GM06990 (cell line): ENCODE measurements at regions not wholly inside any gene's neighbourhood (a gene's known extent, or its start where the extent isn't known, plus 50 kb on each side); places are given as distances from the start of the nearest gene placed in this dataset.

Source experiments
- DNase-seq: peaks from one replicate; pipeline ENCODE4 v3.0.0-alpha.2; 2011; ENCODE audit not compliant: insufficient read length; ENCODE audit errors: extremely low read depth
- H3K27me3 ChIP-seq: replicated peaks from 2 replicates; pipeline ENCODE4 v1.6.0; 2011; ENCODE audit warnings: low read length; ENCODE audit not compliant: control insufficient read depth, insufficient read depth
- H3K36me3 ChIP-seq: 2 replicates; pipeline ENCODE4 v1.5.1; 2011; ENCODE audit warnings: low read length; ENCODE audit not compliant: control insufficient read depth, insufficient read depth
- H3K4me3 ChIP-seq: replicated peaks from 2 replicates; pipeline ENCODE4 v1.5.1; 2011; ENCODE audit warnings: low read depth, mild to moderate bottlenecking, control low read depth, low read length
- CTCF ChIP-seq: IDR thresholded peaks from 2 replicates; pipeline ENCODE4 v1.5.1; 2011; ENCODE audit warnings: low read length, control low read depth, mild to moderate bottlenecking, inconsistent platforms; ENCODE audit not compliant: insufficient read depth, poor library complexity, severe bottlenecking

DNA sequence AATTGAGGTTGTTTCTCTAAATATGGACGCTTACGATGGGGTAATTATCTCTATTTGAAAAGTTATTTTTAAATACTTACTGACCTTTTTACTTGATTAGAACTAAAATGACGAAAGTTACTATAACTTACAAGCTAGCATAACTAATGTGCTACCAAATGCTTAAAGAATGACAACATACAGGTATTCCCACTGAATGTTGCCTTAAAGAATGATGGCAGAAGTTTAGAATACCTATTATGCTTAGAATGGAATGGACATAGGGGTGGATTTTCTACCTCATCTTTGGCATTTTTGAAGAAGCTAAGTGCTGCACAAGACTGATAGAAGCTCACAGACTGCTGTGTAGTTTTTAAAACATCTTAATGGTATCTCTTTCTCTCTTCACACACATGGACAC is 284.8 kb downstream of the THBS2 start:
- DNase-seq: no peak
- no peak overlapping the region for H3K4me3 ChIP-seq
- H3K27me3 ChIP-seq: no peaks in the 10 kb centered on the region
- no peak for TF ChIP-seq CTCF
- no peaks in the 10 kb centered on the region for H3K36me3 ChIP-seq

DNA sequence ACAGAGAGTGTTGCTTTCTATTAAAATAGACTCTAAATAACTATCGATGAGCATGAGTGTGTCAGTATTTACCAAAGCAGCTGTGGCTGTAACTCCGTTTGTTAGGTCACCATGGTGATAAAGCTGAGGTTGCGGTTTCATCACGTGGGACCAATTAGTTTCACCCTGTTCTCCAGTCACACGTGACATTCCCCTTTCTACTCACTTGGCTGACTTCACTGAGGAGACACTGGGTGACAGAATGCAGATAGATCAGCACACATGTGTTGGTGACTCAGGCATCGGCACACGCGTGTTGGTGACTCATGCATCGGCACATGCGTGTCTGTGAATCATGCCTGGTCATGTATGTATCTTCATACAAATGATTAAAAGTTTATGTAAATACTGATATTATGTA is 285.4 kb downstream of the THBS2 start:
- no peaks in the 10 kb centered on the region for H3K27me3 ChIP-seq
- DNase-seq: no peak
- no peak for TF ChIP-seq CTCF
- H3K4me3 ChIP-seq: no peak overlapping the region
- no peaks in the 10 kb centered on the region for H3K36me3 ChIP-seq

GRCh38 chr6:168967281-168967925 is 286.2 kb downstream of the THBS2 start:
- no peak for DNase-seq
- no peaks in the 10 kb centered on the region for H3K27me3 ChIP-seq
- no peak for TF ChIP-seq CTCF
- no peak overlapping the region for H3K4me3 ChIP-seq
- H3K36me3 ChIP-seq: no peaks in the 10 kb centered on the region

GRCh38 chr6:168964138-168964835 is 289.4 kb downstream of the THBS2 start:
- H3K4me3 ChIP-seq: no peak overlapping the region
- TF ChIP-seq CTCF: no peak
- no peaks in the 10 kb centered on the region for H3K27me3 ChIP-seq
- H3K36me3 ChIP-seq: no peaks in the 10 kb centered on the region
- DNase-seq: no peak

GRCh38 chr6:168962886-168963285 is 290.8 kb downstream of the THBS2 start:
- Histone ChIP-seq H3K27me3 (no peaks in the 10 kb centered on the region), H3K4me3 (no peak overlapping the region), H3K36me3 (no peaks in the 10 kb centered on the region)
- no peak for DNase-seq
- no peak for TF ChIP-seq CTCF

- DNase-seq: no peak
- no peaks in the 10 kb centered on the region for H3K27me3 ChIP-seq
- no peak overlapping the region for H3K4me3 ChIP-seq
- no peak for TF ChIP-seq CTCF
- H3K36me3 ChIP-seq: no peaks in the 10 kb centered on the region
These were observed 292.4 kb downstream of the THBS2 start for GRCh38 chr6:168961264-168961656.
